ENCODE measurements at regions not wholly inside any gene's neighbourhood (a gene's known extent, or its start where the extent isn't known, plus 50 kb on each side); places are given as distances from the start of the nearest gene placed in this dataset.
A peak's percentile ranks its signal among the peaks of the same experiment; 100 is the strongest.

DNA sequence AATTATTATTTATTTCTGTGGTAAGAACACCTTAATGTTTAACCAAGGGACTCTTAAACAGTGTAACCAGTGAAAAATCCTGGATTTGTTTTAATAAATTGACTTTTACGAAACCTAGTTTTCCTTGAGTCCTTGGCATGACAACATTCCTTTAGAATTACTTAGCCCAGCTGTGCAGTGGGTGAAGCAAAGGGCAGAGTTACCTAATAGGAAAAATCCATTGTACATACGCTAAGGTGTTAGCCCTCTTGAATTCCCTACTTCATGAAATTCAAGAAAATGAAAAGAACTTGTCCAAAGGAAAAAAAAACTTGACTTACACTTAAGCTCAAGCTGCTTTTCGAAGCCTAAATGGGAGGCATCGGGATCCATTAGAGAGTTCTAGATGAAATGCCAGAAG, 852.0 kb upstream of the ADAMTS5 start:
- no peak overlapping the region for H3K18ac ChIP-seq (ENCODE audit: low read length)
- no peak overlapping the region for H3K4me3 ChIP-seq (ENCODE audit: low read depth, low read length)
- H4K8ac ChIP-seq (ENCODE audit: low read depth, low read length) = no peak overlapping the region
- H3K27ac ChIP-seq (ENCODE audit: low read depth, low read length) = no peak overlapping the region
- H2AFZ ChIP-seq (ENCODE audit: insufficient read depth, low read length, poor library complexity) = no peak overlapping the region
- H2BK12ac ChIP-seq (ENCODE audit: low read length) = no peak overlapping the region
- no CpG with 5 or more reads among the region's 4 CpGs for WGBS (ENCODE audit: extremely low coverage, insufficient coverage, insufficient read length)
- H3K4ac ChIP-seq (ENCODE audit: low read depth, low read length) = no peak overlapping the region
- no peak overlapping the region for H3K23ac ChIP-seq (ENCODE audit: low read length)
- H2BK5ac ChIP-seq (ENCODE audit: low read depth, low read length, poor library complexity) = no peak overlapping the region
- no peak overlapping the region for H3K9ac ChIP-seq (ENCODE audit: low read length)
- no peaks in the 10 kb centered on the region for H3K36me3 ChIP-seq (ENCODE audit: control insufficient read depth in 1 of 2, insufficient read depth in 2 of 2, low read length in 2 of 2)
- H2AK5ac ChIP-seq (ENCODE audit: low read length) = no peak overlapping the region
- H2BK120ac ChIP-seq (ENCODE audit: insufficient read depth, low read length, poor library complexity) = no peak overlapping the region
- peak in 1 of 2 donors; percentile 57 for DNase-seq
- H4K12ac ChIP-seq (ENCODE audit: low read depth, low read length) = no peak overlapping the region
- no peak overlapping the region for H3K4me2 ChIP-seq (ENCODE audit: low read length)
- no peaks in the 10 kb centered on the region for H3K27me3 ChIP-seq (ENCODE audit: insufficient read depth, low read length)
- no peaks in the 10 kb centered on the region for H3K79me2 ChIP-seq (ENCODE audit: control insufficient read depth, insufficient read depth, low read length, poor library complexity)
- H4K91ac ChIP-seq (ENCODE audit: low read depth, low read length) = no peak overlapping the region
- no peak overlapping the region for H3K14ac ChIP-seq (ENCODE audit: low read length)
- H3K79me1 ChIP-seq (ENCODE audit: low read length) = no peaks in the 10 kb centered on the region
- no peaks in the 10 kb centered on the region for H3K4me1 ChIP-seq (ENCODE audit: control insufficient read depth in 1 of 2, insufficient read depth in 2 of 2, low read length in 2 of 2)
- H3K9me3 ChIP-seq (ENCODE audit: insufficient read depth, low read depth, low read length) = no peaks in the 10 kb centered on the region

- H3K23ac ChIP-seq (ENCODE audit: low read length) = no peak overlapping the region
- H4K91ac ChIP-seq (ENCODE audit: low read depth, low read length) = no peak overlapping the region
- no peak overlapping the region for H3K14ac ChIP-seq (ENCODE audit: low read length)
- H2BK5ac ChIP-seq (ENCODE audit: low read depth, low read length, poor library complexity) = no peak overlapping the region
- no peak overlapping the region for H3K4me2 ChIP-seq (ENCODE audit: low read length)
- no peaks in the 10 kb centered on the region for H3K79me1 ChIP-seq (ENCODE audit: low read length)
- no peak overlapping the region for H4K12ac ChIP-seq (ENCODE audit: low read depth, low read length)
- H3K36me3 ChIP-seq (ENCODE audit: control insufficient read depth in 1 of 2, insufficient read depth in 2 of 2, low read length in 2 of 2) = no peaks in the 10 kb centered on the region
- H2BK120ac ChIP-seq (ENCODE audit: insufficient read depth, low read length, poor library complexity) = no peak overlapping the region
- H3K4me3 ChIP-seq (ENCODE audit: low read depth, low read length) = no peak overlapping the region
- no peak overlapping the region for H2AFZ ChIP-seq (ENCODE audit: insufficient read depth, low read length, poor library complexity)
- WGBS (ENCODE audit: extremely low coverage, insufficient coverage, insufficient read length) = no CpG with 5 or more reads among the region's 5 CpGs
- no peak overlapping the region for H3K9ac ChIP-seq (ENCODE audit: low read length)
- no peaks in the 10 kb centered on the region for H3K9me3 ChIP-seq (ENCODE audit: insufficient read depth, low read depth, low read length)
- no peaks in the 10 kb centered on the region for H3K27me3 ChIP-seq (ENCODE audit: insufficient read depth, low read length)
- no peak overlapping the region for H2AK5ac ChIP-seq (ENCODE audit: low read length)
- no peak for DNase-seq
- H3K18ac ChIP-seq (ENCODE audit: low read length) = no peak overlapping the region
- H3K79me2 ChIP-seq (ENCODE audit: control insufficient read depth, insufficient read depth, low read length, poor library complexity) = no peaks in the 10 kb centered on the region
- H3K4me1 ChIP-seq (ENCODE audit: control insufficient read depth in 1 of 2, insufficient read depth in 2 of 2, low read length in 2 of 2) = no peaks in the 10 kb centered on the region
- no peak overlapping the region for H2BK12ac ChIP-seq (ENCODE audit: low read length)
- H4K8ac ChIP-seq (ENCODE audit: low read depth, low read length) = no peak overlapping the region
- H3K4ac ChIP-seq (ENCODE audit: low read depth, low read length) = no peak overlapping the region
- H3K27ac ChIP-seq (ENCODE audit: low read depth, low read length) = no peak overlapping the region
These were observed 851.2 kb upstream of the ADAMTS5 start for GRCh38 chr21:27817902-27818623.

GRCh38 chr21:27817074-27817473, 850.2 kb upstream of the ADAMTS5 start:
- Histone ChIP-seq H3K27ac (ENCODE audit: low read depth, low read length) (no peak overlapping the region), H2BK5ac (ENCODE audit: low read depth, low read length, poor library complexity) (no peak overlapping the region), H2BK12ac (ENCODE audit: low read length) (no peak overlapping the region), H3K9ac (ENCODE audit: low read length) (no peak overlapping the region), H3K4ac (ENCODE audit: low read depth, low read length) (no peak overlapping the region), H3K27me3 (ENCODE audit: insufficient read depth, low read length) (no peaks in the 10 kb centered on the region), H4K12ac (ENCODE audit: low read depth, low read length) (no peak overlapping the region), H4K91ac (ENCODE audit: low read depth, low read length) (no peak overlapping the region), H3K4me1 (ENCODE audit: control insufficient read depth in 1 of 2, insufficient read depth in 2 of 2, low read length in 2 of 2) (no peaks in the 10 kb centered on the region), H4K8ac (ENCODE audit: low read depth, low read length) (no peak overlapping the region), H3K23ac (ENCODE audit: low read length) (no peak overlapping the region), H3K79me1 (ENCODE audit: low read length) (no peaks in the 10 kb centered on the region), H3K4me2 (ENCODE audit: low read length) (no peak overlapping the region), H3K79me2 (ENCODE audit: control insufficient read depth, insufficient read depth, low read length, poor library complexity) (no peaks in the 10 kb centered on the region), H3K18ac (ENCODE audit: low read length) (no peak overlapping the region), H3K4me3 (ENCODE audit: low read depth, low read length) (no peak overlapping the region), H3K9me3 (ENCODE audit: insufficient read depth, low read depth, low read length) (no peaks in the 10 kb centered on the region), H3K36me3 (ENCODE audit: control insufficient read depth in 1 of 2, insufficient read depth in 2 of 2, low read length in 2 of 2) (no peaks in the 10 kb centered on the region), H2BK120ac (ENCODE audit: insufficient read depth, low read length, poor library complexity) (no peak overlapping the region), H2AFZ (ENCODE audit: insufficient read depth, low read length, poor library complexity) (no peak overlapping the region), H3K14ac (ENCODE audit: low read length) (no peak overlapping the region), H2AK5ac (ENCODE audit: low read length) (no peak overlapping the region)
- peak; percentile 27 to 60 for DNase-seq
- WGBS (ENCODE audit: extremely low coverage, insufficient coverage, insufficient read length) = no CpG with 5 or more reads among the region's 1 CpG

DNA sequence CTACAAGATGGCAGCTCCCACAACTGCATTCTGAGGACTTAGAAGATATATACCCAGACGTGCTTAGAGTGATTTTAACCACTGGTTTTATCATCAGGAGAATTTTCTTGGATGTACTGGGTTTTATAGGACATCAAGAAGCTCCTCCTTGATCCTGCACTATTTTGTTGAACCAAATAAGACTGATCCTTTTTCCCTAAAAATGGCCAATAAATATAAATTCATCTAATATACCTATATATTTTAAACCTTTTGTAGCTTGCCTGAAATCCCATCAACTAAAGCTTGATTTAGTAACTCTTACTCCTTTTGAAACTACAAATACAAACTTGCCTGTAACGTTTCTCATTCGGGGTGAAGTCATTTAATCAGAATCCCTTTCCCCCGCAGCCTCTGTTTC, 849.4 kb upstream of the ADAMTS5 start:
- Histone ChIP-seq H3K36me3 (ENCODE audit: control insufficient read depth in 1 of 2, insufficient read depth in 2 of 2, low read length in 2 of 2) (no peaks in the 10 kb centered on the region), H3K9ac (ENCODE audit: low read length) (no peak overlapping the region), H2BK12ac (ENCODE audit: low read length) (no peak overlapping the region), H3K27ac (ENCODE audit: low read depth, low read length) (no peak overlapping the region), H3K14ac (ENCODE audit: low read length) (no peak overlapping the region), H3K18ac (ENCODE audit: low read length) (no peak overlapping the region), H4K8ac (ENCODE audit: low read depth, low read length) (no peak overlapping the region), H3K4me3 (ENCODE audit: low read depth, low read length) (no peak overlapping the region), H3K9me3 (ENCODE audit: insufficient read depth, low read depth, low read length) (no peaks in the 10 kb centered on the region), H4K12ac (ENCODE audit: low read depth, low read length) (no peak overlapping the region), H3K4me2 (ENCODE audit: low read length) (no peak overlapping the region), H2AFZ (ENCODE audit: insufficient read depth, low read length, poor library complexity) (no peak overlapping the region), H3K23ac (ENCODE audit: low read length) (no peak overlapping the region), H3K4me1 (ENCODE audit: control insufficient read depth in 1 of 2, insufficient read depth in 2 of 2, low read length in 2 of 2) (no peaks in the 10 kb centered on the region), H4K91ac (ENCODE audit: low read depth, low read length) (no peak overlapping the region), H3K4ac (ENCODE audit: low read depth, low read length) (no peak overlapping the region), H3K79me2 (ENCODE audit: control insufficient read depth, insufficient read depth, low read length, poor library complexity) (no peaks in the 10 kb centered on the region), H2BK120ac (ENCODE audit: insufficient read depth, low read length, poor library complexity) (no peak overlapping the region), H3K27me3 (ENCODE audit: insufficient read depth, low read length) (no peaks in the 10 kb centered on the region), H2BK5ac (ENCODE audit: low read depth, low read length, poor library complexity) (no peak overlapping the region), H2AK5ac (ENCODE audit: low read length) (no peak overlapping the region), H3K79me1 (ENCODE audit: low read length) (no peaks in the 10 kb centered on the region)
- no CpG with 5 or more reads among the region's 4 CpGs for WGBS (ENCODE audit: extremely low coverage, insufficient coverage, insufficient read length)
- DNase-seq = no peak
